NCI-H446 (cell line): ENCODE measurements at regions not wholly inside any gene's neighbourhood (a gene's known extent, or its start where the extent isn't known, plus 50 kb on each side); places are given as distances from the start of the nearest gene placed in this dataset.

ENCODE experiments used
- DNase-seq, 2 experiments: peaks; one replicate each; lab custom pipeline; 2025; lab: John Stamatoyannopoulos, UW

DNA sequence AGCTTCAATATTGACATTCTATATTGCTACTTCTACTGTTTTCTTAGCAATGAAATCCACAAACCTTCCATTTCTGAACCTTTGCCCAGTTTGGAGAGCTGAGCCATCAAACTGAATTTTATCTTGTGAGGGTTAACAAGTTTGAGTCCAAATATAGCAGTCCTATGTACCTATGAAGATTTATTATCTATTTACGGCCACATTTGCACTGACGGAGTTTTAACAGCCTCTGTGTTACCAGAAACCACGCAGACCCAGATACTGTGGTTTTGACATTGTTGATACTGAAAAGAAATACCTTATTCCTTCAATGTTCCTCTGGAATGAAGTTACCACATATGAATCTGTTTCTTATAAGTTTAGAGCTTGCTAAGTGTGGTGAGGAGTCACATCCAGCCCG lies 172.6 kb downstream of the FGFR2 start:
- DNase-seq, result no peak

GRCh38 chr10:121426307-121426706 lies 171.9 kb downstream of the FGFR2 start:
- DNase-seq, result no peak
